HEK293T (cell line): ENCODE measurements at regions not wholly inside any gene's neighbourhood (a gene's known extent, or its start where the extent isn't known, plus 50 kb on each side); places are given as distances from the start of the nearest gene placed in this dataset.

Experiments used
- BHLHE40 ChIP-seq: fragments of 450-650 bp; IDR thresholded peaks from 2 replicates; pipeline ENCODE4 v1.6.1; 2016; ENCODE audit warnings: mild to moderate bottlenecking, moderate library complexity, borderline replicate concordance
- FOXM1 ChIP-seq: fragments of 450-650 bp; IDR thresholded peaks from 2 replicates; pipeline ENCODE4 v1.6.1; 2017; ENCODE audit warnings: mild to moderate bottlenecking, borderline replicate concordance

DNA sequence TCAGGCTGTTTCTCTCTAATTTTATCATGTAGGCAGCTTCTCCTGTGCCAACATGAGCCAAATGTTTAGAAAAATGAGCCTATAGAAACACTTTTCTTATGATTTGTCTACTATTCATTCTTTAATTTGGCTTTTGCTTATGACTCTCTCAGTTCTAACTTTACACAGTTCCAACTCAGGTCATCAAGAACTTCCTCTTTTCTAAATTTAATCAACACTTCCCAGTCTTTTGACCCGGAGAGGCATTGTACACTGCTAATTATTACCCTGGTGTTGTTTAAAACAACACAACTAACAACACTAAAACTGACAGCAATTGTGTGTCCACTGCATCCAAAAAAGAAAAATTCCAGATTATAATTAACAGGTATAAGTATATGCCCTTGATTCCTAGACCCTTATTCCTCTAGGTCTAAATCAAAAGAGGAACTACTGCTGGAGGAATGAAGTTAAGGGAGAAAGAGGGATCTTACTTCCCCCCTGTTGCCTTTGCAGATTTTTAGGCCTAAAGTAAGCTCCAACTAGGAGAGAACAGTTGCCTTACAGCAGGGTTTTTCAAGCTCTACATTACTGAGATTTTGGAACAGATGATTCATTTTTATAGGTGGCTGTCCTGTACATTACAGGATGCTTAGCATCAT lies 332.2 kb upstream of the GOLIM4 start:
- TF ChIP-seq FOXM1 (no peak), BHLHE40 (no peak)
